Fibroblast of lung (primary cell): ENCODE measurements at regions not wholly inside any gene's neighbourhood (a gene's known extent, or its start where the extent isn't known, plus 50 kb on each side); places are given as distances from the start of the nearest gene placed in this dataset.

Source experiments
- CTCF ChIP-seq, 2 donors: IDR thresholded peaks in 1 of 2; conservative IDR thresholded peaks in 1 of 2; 1 replicate in 1 of 2; 2 replicates in 1 of 2; pipeline ENCODE4 v1.5.1; 2011 to 2012; ENCODE audit warnings: low read length in 2 of 2, control low read depth in 1 of 2, inconsistent platforms in 1 of 2, low read depth in 1 of 2, mild to moderate bottlenecking in 1 of 2
- EZH2 ChIP-seq: IDR thresholded peaks from 2 replicates; pipeline ENCODE4 v1.5.1; 2012; ENCODE audit warnings: low read length, control low read depth, mild to moderate bottlenecking; ENCODE audit errors: missing control alignments

GRCh38 chr1:67988066-67988465 lies 62.4 kb downstream of the DIRAS3 start:
- no peak for TF ChIP-seq CTCF (conservative IDR thresholded peaks at IDR 0.05 in 1 of 2, IDR thresholded peaks at IDR 0.05 in 1 of 2; ENCODE audit: low read depth in 1 of 2, low read length in 2 of 2)
- no peak for TF ChIP-seq EZH2
